ENCODE measurements at regions not wholly inside any gene's neighbourhood (a gene's known extent, or its start where the extent isn't known, plus 50 kb on each side); places are given as distances from the start of the nearest gene placed in this dataset.

- TF ChIP-seq CTCF (optimal IDR thresholded peaks at IDR 0.05 in 1 of 3, IDR thresholded peaks at IDR 0.05 in 1 of 3, conservative IDR thresholded peaks at IDR 0.05 in 1 of 3; ENCODE audit: extremely low read depth in 1 of 3, insufficient read depth in 2 of 3, low read length in 3 of 3) (no peak), EZH2 (IDR thresholded peaks at IDR 0.05; ENCODE audit: low read length) (no peak)
These were observed 205.3 kb downstream of the KCNS3 start for GRCh38 chr2:18083806-18084205.

All from keratinocyte (primary cell).